NCI-H1436 treated with DMSO at 0.1 percent for 48 hours (cell line): ENCODE measurements at regions not wholly inside any gene's neighbourhood (a gene's known extent, or its start where the extent isn't known, plus 50 kb on each side); places are given as distances from the start of the nearest gene placed in this dataset.

ENCODE experiments used
- DNase-seq: peaks from one replicate; lab custom pipeline; 2025; lab: John Stamatoyannopoulos, UW

- DNase-seq, result no peak
These were observed 505.9 kb upstream of the MANEA start for GRCh38 chr6:95071464-95071863.

DNA sequence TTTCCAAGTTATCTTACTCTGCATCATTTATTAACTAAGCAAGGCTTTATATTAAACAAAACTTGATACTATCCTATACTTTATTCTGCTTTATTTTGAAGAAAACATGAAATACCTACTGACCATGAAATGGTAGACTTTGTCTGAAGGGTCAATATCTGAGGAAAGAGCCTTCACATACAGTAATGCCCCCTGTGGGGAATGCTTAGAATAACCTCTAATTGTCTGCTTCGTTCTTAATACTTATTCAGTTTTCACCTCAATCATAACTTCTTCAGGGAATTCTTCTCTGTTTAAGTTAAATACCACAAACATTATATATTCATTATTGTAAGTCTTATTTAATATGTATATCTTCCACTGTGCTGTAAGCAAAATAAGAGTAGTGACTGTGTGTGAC lies 498.9 kb upstream of the MANEA start:
- DNase-seq, result no peak

DNA sequence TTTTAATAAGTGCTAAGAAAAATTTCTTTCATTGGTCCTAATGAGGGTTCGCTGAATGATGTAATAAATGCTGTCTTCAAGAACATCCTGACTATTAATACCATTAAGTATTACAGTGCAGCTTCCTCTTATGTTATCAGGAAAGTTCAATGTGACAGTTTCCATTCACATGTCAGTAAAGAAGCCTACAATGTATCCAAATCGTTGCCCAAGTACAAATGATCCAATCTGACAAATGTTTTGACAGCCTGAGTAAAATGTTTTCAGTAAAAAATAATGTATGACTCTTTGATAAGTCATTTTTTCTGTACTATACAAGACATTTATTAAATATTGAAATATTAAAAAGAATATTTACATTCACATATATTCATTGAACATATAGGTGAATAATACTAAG lies 496.1 kb upstream of the MANEA start:
- DNase-seq, result no peak

GRCh38 chr6:95081949-95082348 lies 495.4 kb upstream of the MANEA start:
- DNase-seq, result no peak

GRCh38 chr6:95083506-95083905 lies 493.8 kb upstream of the MANEA start:
- no peak for DNase-seq

DNA sequence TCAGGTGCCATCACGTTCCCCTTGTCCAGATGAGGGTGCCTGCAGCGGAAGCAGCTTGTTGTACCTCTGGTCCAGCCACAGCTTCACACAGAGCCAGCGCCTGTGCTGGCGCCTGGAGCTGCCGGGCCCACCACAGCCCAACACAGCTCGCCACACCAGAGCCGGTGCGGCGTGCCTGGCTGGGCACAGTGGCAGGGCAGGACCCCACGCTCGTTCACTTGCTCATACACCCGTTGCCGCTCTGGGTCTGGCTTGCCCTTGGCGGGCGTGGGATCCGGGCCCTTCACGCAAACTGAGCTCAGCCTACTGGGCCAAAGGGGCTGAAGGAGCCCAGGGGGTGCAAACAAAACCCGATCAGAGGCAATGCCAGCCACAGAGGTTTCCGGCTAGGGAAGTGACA lies 492.5 kb upstream of the MANEA start:
- DNase-seq, result no peak

GRCh38 chr6:95087394-95088097 lies 489.8 kb upstream of the MANEA start:
- DNase-seq, result peak; percentile 93

GRCh38 chr6:95091823-95092436 lies 485.4 kb upstream of the MANEA start:
- DNase-seq, result peak; percentile 36

DNA sequence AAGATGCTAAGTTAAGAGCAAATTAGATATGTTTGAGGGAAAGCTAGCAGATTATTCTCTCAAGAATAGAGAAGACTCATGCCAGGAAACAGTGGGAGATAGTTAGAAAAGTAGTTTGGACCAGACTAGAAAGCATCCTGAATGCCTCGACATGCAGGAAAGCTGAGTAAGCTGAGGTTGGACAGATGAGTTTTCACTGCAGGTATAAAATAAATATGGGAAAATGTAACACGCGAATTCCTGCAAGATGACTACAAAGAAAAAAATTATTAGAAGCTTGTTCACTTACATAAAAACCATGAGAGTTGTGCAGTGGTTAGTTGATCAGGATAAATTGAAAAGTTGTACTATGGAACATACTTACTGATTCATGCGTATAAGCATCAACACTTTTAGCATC lies 484.2 kb upstream of the MANEA start:
- DNase-seq, result no peak

- DNase-seq, result no peak
These were observed 482.3 kb upstream of the MANEA start for GRCh38 chr6:95094751-95095663.

- no peak for DNase-seq
These were observed 481.5 kb upstream of the MANEA start for GRCh38 chr6:95095855-95096254.

DNA sequence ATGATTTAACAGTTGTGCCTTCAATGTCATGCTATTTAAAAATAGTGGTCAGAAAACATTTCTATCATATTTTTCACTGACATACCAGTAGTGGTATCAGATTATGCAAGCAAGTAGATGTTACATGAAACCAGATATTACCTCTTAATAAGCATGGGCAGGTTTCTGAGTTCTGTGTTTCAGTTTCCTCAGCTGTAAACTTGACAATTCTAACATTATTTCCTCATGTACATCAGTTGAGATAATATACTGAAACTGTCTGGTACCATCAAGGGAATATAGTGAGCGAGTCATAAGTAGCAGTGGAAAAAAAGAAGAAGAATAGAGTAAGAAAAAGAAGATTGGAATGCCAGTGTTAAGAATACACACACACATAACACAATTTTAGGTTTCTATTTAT lies 477.9 kb upstream of the MANEA start:
- no peak for DNase-seq

DNA sequence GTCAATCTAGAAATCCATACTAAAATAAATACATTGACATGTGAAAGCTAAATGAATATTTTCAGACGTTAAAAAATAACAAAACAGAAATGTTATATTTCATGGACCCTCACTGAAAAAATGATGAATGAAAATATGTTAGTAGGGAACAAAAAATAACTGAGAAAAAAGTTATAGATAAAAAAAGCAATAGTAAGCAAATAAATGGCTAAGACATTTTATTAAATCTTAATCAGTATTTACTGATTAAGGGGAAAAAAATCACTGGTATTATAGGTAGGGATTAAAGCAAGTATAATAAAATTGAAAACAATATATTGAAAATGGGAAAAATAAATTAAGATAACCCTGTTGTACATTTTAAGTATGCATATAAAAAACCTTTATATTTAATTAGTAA lies 468.1 kb upstream of the MANEA start:
- DNase-seq, result no peak

DNA sequence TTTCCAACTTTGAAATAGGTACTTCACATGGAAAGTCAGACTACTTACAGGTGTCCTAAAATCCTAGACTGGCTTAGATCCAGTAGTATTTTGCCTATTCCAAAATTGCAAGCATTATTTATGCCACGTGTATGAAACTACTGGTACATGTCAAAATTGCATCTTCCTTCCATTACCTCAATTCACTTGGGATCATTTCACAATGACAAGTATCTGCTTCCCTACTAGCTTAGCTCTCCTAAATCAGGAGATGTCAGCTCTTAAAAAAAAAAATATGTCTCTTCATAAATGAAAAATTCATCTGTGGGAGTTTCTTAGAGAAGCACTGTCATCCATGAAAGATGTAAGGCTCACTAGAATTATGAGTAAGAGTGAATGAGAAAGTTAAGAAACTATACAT lies 466.6 kb upstream of the MANEA start:
- DNase-seq, result no peak

DNA sequence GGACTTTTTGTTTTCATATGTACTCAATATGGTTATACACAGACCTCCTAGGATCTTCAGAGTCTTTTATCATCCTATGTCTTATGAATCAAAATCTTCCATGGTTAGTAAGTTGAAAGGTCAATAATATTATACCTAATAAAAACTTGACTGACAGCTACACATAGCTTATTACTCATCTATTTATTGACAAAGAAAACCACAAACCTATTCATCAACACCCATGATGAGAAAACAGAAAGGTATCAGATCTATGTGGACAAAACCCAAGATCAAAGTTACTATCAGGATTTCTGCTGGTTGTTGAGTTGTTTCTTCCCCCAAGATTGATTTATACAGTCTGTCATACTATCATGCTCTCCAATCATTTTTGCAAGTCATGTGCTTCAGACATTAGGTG lies 460.1 kb upstream of the MANEA start:
- DNase-seq, result no peak

DNA sequence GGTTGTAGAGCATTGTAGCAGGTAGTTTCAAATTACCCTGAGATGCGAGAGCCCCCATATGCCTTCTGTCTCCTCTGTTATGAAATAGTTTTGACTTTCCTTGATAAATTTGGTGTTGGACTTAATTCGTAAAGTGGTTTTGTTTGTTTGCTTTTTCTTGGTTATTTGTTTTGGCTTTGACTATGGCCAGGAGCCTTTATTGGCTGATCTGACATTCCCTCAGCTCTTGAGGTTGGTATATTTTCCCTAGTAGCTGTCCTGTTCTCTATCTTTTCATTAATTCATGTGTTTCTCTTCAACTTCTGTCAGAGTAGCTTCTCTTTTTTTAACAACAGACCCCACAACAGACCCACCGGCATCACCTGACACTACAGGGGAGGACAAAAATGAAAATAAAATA lies 457.4 kb upstream of the MANEA start:
- DNase-seq, result no peak

GRCh38 chr6:95120984-95121383 lies 456.4 kb upstream of the MANEA start:
- no peak for DNase-seq

DNA sequence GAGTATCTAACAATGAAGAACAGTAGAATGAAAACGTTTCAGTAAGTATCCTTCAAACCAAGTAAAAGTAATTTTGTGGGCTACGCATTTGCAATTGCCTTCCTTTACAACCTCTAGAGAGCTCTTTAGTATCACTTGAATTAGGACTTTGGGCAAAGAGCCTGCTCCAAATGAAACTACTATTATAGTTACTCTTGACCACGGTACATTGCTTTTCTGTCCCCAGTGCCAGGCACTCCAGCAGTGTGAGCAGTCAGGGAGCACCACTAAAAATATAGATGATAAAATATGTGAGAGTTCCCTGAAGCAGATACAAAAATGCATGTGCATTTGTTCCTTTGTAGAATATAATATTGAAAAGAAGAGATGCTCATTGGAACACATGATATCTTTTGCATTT lies 450.1 kb upstream of the MANEA start:
- DNase-seq, result peak; percentile 35

DNA sequence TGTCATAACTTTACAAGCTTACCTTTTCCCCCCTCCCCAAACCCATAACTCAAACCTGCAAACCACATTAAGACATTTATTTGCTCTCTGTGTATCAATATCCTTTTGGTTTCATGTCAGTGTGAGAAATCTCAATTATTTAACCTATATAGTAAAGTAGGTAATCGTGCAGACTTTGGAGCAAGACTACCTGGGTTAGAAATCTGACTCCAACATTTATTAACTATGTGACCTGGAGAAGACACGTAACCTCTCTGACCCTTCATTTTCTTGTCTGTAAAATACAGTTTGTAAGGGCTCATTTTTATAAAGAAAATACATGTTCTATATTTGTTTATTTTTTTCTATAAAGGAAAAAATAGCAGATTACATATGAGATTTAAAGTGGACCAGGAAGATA lies 448.9 kb upstream of the MANEA start:
- DNase-seq, result no peak

GRCh38 chr6:95128947-95129346 lies 448.4 kb upstream of the MANEA start:
- no peak for DNase-seq

GRCh38 chr6:95133578-95133977 lies 443.8 kb upstream of the MANEA start:
- DNase-seq, result no peak

- no peak for DNase-seq
These were observed 442.2 kb upstream of the MANEA start for GRCh38 chr6:95135182-95135581.

GRCh38 chr6:95142101-95142500 lies 435.2 kb upstream of the MANEA start:
- DNase-seq, result no peak
